Stimulated activated naive CD8-positive, alpha-beta T cell treated with anti-CD3 and anti-CD28 coated beads, Interleukin-15, Interleukin-2, amounts not matched to agents 100 U/mL and 50 U/mL, for 24 hours (primary cell): ENCODE measurements at regions not wholly inside any gene's neighbourhood (a gene's known extent, or its start where the extent isn't known, plus 50 kb on each side); places are given as distances from the start of the nearest gene placed in this dataset.
"Not testable (repeated sequence)": the region's sequence is repeated elsewhere in the genome, so short reads cannot be mapped to it uniquely, and the experiment has no call there.

Experiments used
- ATAC-seq: fragments of 150-1000 bp; cut with Tn5 transposase; one replicate; pipeline ENCODE4 v1.10.0; 2021
- DNase-seq: peaks from one replicate; pipeline ENCODE4 v3.0.0; 2021

- ATAC-seq: no peak
Observed at GRCh38 chr2:17362956-17363355, 155.3 kb downstream of the RAD51AP2 start.

GRCh38 chr2:17355608-17356329 is 162.5 kb downstream of the RAD51AP2 start:
- DNase-seq (no peak), ATAC-seq (no peak)

More at GRCh38 chr2:17362956-17363355, 155.3 kb downstream of the RAD51AP2 start:
- no peak for DNase-seq

- DNase-seq (no peak), ATAC-seq (no peak)
Observed at GRCh38 chr2:17353263-17353662, 165.0 kb downstream of the RAD51AP2 start.

DNA sequence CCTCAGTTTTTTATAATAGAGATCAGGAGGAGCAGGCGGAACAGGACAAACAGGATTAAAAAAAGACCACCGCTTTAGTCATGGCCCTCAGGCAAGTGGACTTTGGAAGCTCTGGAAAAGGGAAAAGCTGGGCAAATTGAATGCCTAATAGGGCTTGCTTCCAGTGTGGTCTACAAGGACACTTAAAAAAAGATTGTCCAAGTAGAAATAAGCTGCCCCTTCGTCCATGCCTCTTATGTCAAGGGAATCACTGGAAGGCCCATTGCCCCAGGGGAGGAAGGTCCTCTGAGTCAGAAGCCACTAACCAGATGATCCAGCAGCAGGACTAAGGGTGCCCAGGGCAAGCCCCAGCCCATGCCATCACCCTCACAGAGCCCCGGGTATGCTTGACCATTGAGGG is 175.5 kb downstream of the RAD51AP2 start:
- not testable (repeated sequence) for ATAC-seq, DNase-seq

DNA sequence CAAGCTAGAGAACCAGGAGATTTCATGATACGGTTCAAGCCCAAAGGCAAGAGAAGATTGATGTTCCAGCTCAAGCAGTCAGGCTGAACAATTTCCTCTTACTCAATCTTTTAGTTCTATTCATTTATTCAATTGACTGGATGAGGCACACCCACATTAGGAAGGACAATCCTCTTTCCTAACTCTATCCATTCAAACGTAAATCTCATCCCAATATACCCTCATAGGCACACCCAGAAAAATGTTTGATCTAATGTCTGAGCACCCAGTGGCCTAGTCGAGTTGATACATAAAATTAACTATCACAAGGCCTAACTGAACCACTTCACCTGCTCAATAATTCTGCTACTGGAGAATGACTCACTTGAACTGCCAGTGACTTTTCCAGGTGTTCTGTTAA is 180.7 kb downstream of the RAD51AP2 start:
- DNase-seq (no peak), ATAC-seq (no peak)

DNA sequence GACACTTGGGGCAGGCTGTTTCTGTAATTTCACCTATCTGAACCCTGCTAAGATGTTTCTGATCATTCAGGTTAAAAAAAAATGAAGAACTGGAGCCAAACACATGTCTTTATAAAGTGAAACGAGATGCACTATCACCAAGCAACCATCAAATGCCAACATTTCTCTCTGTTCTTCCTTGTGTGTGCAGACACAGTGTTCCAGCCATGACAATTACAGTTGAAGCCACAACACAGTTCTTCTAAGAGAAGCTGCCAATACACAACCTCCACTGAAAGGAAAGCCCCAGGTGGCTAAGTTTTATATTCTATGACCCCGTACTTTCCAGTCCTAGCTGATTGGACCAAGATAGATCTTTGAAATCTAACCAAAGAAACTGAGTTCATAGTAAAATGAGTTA is 181.8 kb downstream of the RAD51AP2 start:
- ATAC-seq: no peak
- DNase-seq: no peak

DNA sequence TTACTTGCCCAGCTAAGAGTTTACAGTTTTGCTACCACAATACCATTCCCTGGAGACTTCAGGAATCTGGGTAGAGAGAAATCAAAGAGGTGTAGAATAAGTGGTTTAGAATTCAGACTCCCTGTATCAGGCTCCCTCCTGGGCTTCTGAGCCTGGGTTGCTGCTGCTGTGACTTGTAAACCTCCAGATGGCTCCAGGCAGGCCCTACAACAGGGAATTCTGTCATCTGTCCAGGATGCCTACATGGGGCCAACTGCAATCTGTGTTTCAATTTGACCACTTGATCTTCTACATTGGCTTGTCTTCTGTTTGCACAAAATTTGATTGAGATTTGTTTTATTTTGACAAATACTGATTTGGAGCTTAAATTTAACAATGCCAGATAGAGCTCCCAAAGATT is 183.9 kb downstream of the RAD51AP2 start:
- DNase-seq: no peak
- no peak for ATAC-seq

DNA sequence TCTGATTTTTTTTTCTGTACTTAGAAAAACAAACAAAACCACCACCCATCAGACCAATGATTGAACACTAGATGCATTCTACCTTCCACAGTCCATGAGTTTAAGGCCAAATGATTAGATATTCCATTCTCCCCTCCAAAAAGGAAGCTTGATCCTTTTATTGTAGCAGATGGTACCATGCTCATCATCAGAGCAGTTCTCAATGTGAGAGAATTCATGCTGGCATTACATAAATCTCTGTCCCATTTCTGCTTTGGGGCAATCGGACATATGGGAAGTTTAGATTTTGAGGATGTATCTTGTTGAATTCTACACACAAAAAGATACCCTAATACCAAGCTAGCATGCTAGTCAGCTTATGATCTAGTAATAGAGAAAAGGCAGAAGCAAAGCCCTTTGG is 186.6 kb downstream of the RAD51AP2 start:
- no peak for ATAC-seq
- DNase-seq: no peak

- DNase-seq: no peak
- ATAC-seq: no peak
Observed at GRCh38 chr2:17328161-17328560, 190.1 kb downstream of the RAD51AP2 start.

- DNase-seq (no peak), ATAC-seq (no peak)
Observed at GRCh38 chr2:17327649-17328048, 190.6 kb downstream of the RAD51AP2 start.

- DNase-seq: no peak
- ATAC-seq: no peak
Observed at GRCh38 chr2:17326717-17327116, 191.5 kb downstream of the RAD51AP2 start.

GRCh38 chr2:17323697-17324096 is 194.5 kb downstream of the RAD51AP2 start:
- DNase-seq (no peak), ATAC-seq (no peak)

DNA sequence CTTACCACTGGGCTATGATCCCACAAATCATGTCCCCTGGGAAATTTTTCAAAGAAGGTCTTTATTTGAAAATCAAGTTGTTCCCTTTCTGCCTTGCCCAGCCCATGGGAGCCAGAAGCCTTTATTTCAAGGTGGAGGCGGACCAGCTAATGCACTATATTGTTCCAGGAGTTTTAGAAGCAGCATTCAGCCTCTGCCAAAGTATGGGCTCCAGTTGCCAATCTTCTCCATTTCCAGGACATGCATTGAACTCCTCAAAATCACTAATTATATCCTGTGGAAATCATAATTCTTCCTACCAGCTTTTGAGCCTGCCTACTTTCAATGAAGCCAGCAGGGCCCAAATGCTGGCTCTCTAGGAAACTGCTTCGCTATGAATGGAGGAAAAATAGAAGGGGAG is 195.8 kb downstream of the RAD51AP2 start:
- ATAC-seq: no peak

GRCh38 chr2:17319090-17319489 is 199.2 kb downstream of the RAD51AP2 start:
- DNase-seq: no peak
- ATAC-seq: no peak

More for the DNA sequence above, 195.8 kb downstream of the RAD51AP2 start:
- DNase-seq: no peak

DNA sequence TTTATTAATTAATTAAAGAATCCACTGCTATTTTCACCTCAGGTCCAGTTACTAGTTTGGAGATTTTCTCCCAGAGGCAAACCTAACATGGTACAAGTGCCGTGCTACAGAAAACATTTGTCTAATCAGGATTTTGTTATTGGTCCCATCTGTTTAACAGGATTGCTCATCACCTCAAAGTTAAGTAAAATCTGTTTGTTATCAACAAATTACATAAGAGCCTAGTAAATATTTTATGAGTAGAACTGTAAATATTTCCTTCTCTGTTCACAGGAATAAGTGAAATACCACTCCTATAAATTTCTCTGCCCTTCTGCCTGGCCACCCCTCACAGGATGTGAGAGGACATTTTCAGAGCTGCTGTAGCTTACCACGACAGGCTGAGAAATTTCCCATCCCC is 200.2 kb downstream of the RAD51AP2 start:
- ATAC-seq: no peak

GRCh38 chr2:17317439-17317976 is 200.7 kb downstream of the RAD51AP2 start:
- ATAC-seq (no peak), DNase-seq (no peak)

More for the DNA sequence above, 200.2 kb downstream of the RAD51AP2 start:
- no peak for DNase-seq

- ATAC-seq (no peak), DNase-seq (no peak)
Observed at GRCh38 chr2:17313261-17313660, 205.0 kb downstream of the RAD51AP2 start.

GRCh38 chr2:17311771-17312511 is 206.3 kb downstream of the RAD51AP2 start:
- no peak for DNase-seq

DNA sequence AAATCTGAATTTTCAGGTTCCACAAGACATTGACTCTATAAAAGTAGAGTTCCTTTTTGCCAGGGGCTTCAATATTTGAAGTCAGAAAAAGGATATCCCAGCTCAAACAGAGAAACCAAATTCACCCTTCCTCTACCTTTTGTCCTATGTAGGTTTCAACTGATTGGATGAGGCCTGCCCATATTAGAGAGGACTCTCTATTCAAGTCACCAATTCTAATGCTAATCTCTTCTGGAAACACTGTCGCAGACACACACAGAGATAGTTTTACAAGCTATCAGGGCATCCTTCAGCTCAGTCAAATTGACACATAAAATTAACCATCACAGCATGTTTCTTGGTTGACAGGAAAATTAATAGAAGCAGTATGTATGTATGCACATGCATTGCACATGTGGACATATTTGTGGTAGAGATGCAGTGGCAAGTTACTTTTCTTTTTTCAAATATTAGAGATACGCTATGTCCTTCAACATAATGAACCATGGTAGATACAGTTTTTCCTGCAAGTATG is 207.1 kb downstream of the RAD51AP2 start:
- ATAC-seq: no peak
- no peak for DNase-seq

More at GRCh38 chr2:17311771-17312511, 206.3 kb downstream of the RAD51AP2 start:
- peak; percentile 55 for ATAC-seq

GRCh38 chr2:17309741-17310339 is 208.4 kb downstream of the RAD51AP2 start:
- no peak for ATAC-seq
- peak; percentile 5 for DNase-seq

DNA sequence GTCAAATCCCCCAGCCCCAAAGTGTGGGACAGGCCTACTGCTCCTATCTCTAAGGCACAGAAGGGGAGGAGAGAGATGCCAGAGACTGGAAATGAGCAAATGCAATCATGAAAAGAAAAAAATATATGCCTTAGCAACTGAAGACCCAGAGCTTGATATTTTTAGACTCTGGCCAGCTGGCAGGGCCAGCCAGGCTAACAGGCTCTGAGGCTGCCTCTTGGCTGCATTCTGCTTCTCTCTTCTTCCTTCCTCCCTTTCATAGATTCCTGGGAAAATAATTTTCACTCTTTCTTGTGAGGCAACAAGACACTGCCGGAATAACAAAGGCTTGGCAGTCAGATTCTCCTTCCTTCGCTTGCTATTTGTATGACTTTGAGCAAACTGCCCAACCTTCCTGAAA is 209.1 kb downstream of the RAD51AP2 start:
- ATAC-seq (no peak), DNase-seq (no peak)

DNA sequence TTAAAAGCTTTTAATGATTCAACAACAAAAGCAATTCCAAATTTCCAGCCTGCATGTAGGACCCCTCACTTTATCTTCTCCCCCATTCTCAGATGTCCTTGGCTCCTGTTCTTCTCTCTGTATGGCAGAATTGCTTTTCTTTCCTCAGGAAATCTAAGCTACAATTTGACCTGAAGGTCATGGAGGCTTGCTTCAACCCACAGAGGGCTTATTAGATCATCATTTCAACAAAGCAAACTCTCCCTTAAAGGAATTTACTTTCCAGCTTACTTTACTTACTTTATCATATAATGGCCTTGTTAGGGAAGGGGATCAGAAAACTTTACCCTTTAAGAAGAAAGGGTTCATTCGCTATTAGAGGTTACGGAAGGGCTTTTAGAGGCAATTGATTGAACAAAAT is 211.5 kb downstream of the RAD51AP2 start:
- ATAC-seq (no peak), DNase-seq (no peak)

DNA sequence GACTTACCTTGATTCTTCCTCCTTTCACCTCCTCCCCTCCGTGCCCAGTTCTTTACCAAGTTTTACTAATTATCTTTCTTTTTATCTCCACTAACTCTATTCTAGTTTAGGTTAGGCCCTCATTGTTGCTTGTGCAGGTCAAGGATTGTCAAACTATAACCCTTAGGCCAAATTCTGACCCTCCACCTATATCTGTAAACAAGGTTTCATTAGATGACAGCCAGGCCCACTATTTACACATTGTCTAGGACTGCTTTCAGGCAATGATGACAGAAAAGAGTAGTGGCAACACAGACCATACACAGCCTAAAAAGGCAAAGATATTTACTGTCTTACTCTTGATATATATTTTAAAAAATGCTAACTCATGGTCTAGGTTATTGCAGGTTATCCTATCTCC is 212.0 kb downstream of the RAD51AP2 start:
- DNase-seq (no peak), ATAC-seq (no peak)
